Neural cell (in vitro differentiated cells): ENCODE measurements at regions not wholly inside any gene's neighbourhood (a gene's known extent, or its start where the extent isn't known, plus 50 kb on each side); places are given as distances from the start of the nearest gene placed in this dataset.
"Not testable (repeated sequence)": the region's sequence is repeated elsewhere in the genome, so short reads cannot be mapped to it uniquely, and the experiment has no call there.

Source experiments
- H2AFZ ChIP-seq: fragments of 200-600, 300-800 bp; sonication (generic), shearing (Covaris generic); 2 replicates; pipeline ENCODE4 v1.6.0; 2014; ENCODE audit warnings: low read depth, mild to moderate bottlenecking, antibody characterized with exemption, low read length, moderate library complexity
- H3F3A ChIP-seq: fragments of 200-600 bp; shearing (Covaris generic); 2 replicates; pipeline ENCODE4 v1.6.1; 2016; ENCODE audit warnings: mild to moderate bottlenecking, moderate library complexity, mixed read lengths, antibody characterized with exemption, low read length; ENCODE audit not compliant: insufficient read depth, poor library complexity, severe bottlenecking
- H3K27ac ChIP-seq: fragments of 200-600, 300-800 bp; sonication (generic), shearing (Covaris generic); 2 replicates; pipeline ENCODE4 v1.5.1; 2014; ENCODE audit warnings: mild to moderate bottlenecking, low read length, moderate library complexity
- H3K27me3 ChIP-seq: fragments of 300-800, 200-600 bp; sonication (generic), shearing (Covaris generic); 2 replicates; pipeline ENCODE4 v1.6.0; 2014; ENCODE audit warnings: mild to moderate bottlenecking, low read depth, low read length, moderate library complexity; ENCODE audit not compliant: insufficient read depth
- H3K36me3 ChIP-seq: fragments of 300-800, 200-600 bp; sonication (generic), shearing (Covaris generic); 2 replicates; pipeline ENCODE4 v1.5.1; 2014; ENCODE audit warnings: mild to moderate bottlenecking, antibody characterized with exemption, low read length, moderate library complexity; ENCODE audit not compliant: insufficient read depth
- H3K4me2 ChIP-seq: fragments of 300-800, 200-600 bp; sonication (generic), shearing (Covaris generic); 2 replicates; pipeline ENCODE4 v1.6.0; 2014; ENCODE audit warnings: mild to moderate bottlenecking, low read length
- H3K4me3 ChIP-seq: fragments of 300-800, 200-600 bp; sonication (generic), shearing (Covaris generic); 2 replicates; pipeline ENCODE4 v1.5.1; 2014; ENCODE audit warnings: mild to moderate bottlenecking, low read length, moderate library complexity
- H3K79me2 ChIP-seq: fragments of 200-600 bp; shearing (Covaris generic); replicated peaks from 2 replicates; pipeline ENCODE4 v1.6.0; 2014; ENCODE audit warnings: mild to moderate bottlenecking, low read length, moderate library complexity; ENCODE audit not compliant: insufficient read depth
- H3K9ac ChIP-seq: fragments of 300-800, 200-600 bp; sonication (generic), shearing (Covaris generic); 2 replicates; pipeline ENCODE4 v1.6.1; 2016; ENCODE audit warnings: mild to moderate bottlenecking, low read length, mixed read lengths
- H3K9me2 ChIP-seq: fragments of 200-600 bp; shearing (Covaris generic); 2 replicates; pipeline ENCODE4 v1.6.1; 2016; ENCODE audit warnings: mild to moderate bottlenecking, low read length, mixed read lengths; ENCODE audit not compliant: insufficient read depth
- H3K9me3 ChIP-seq: fragments of 200-600, 300-800 bp; sonication (generic), shearing (Covaris generic); 2 replicates; pipeline ENCODE4 v1.6.1; 2016; ENCODE audit warnings: mild to moderate bottlenecking, mixed run types, low read length, moderate library complexity, mixed read lengths
- H4K20me1 ChIP-seq: fragments of 200-600 bp; shearing (Covaris generic); 2 replicates; pipeline ENCODE4 v1.6.1; 2016; ENCODE audit warnings: mild to moderate bottlenecking, mixed run types; ENCODE audit not compliant: insufficient read depth
- CTCF ChIP-seq: fragments of 450-650 bp; IDR thresholded peaks from 2 replicates; pipeline ENCODE4 v1.5.1; 2014; ENCODE audit warnings: antibody characterized with exemption, mild to moderate bottlenecking, moderate library complexity; ENCODE audit not compliant: poor library complexity, severe bottlenecking
- EP300 ChIP-seq: fragments of 450-650 bp; conservative IDR thresholded peaks from 2 replicates; pipeline ENCODE4 v1.6.1; 2014; ENCODE audit warnings: antibody characterized with exemption, mild to moderate bottlenecking, moderate library complexity; ENCODE audit not compliant: poor library complexity, severe bottlenecking
- EZH2 ChIP-seq: fragments of 200-600, 300-800 bp; shearing (Covaris generic), sonication (generic); IDR thresholded peaks from 2 replicates; pipeline ENCODE4 v1.6.1; 2014; ENCODE audit warnings: antibody characterized with exemption, low read length, borderline replicate concordance, mild to moderate bottlenecking; ENCODE audit not compliant: insufficient read depth, poor library complexity, severe bottlenecking
- MXI1 ChIP-seq: fragments of 450-650 bp; conservative IDR thresholded peaks from 2 replicates; pipeline ENCODE4 v1.6.1; 2014; ENCODE audit warnings: antibody characterized with exemption, mild to moderate bottlenecking; ENCODE audit not compliant: poor library complexity, severe bottlenecking
- POLR2AphosphoS5 ChIP-seq: IDR thresholded peaks from 2 replicates; pipeline ENCODE4 v1.6.1; 2012
- RAD21 ChIP-seq: fragments of 450-650 bp; conservative IDR thresholded peaks from 2 replicates; pipeline ENCODE4 v1.6.1; 2014; ENCODE audit warnings: antibody characterized with exemption, mild to moderate bottlenecking, moderate library complexity
- REST ChIP-seq: IDR thresholded peaks from 2 replicates; pipeline ENCODE4 v1.6.1; 2012; ENCODE audit warnings: borderline replicate concordance
- SMC3 ChIP-seq: fragments of 450-650 bp; conservative IDR thresholded peaks from 2 replicates; pipeline ENCODE4 v1.6.1; 2014; ENCODE audit warnings: antibody characterized with exemption, mild to moderate bottlenecking, moderate library complexity; ENCODE audit not compliant: poor library complexity
- TAF1 ChIP-seq: IDR thresholded peaks from 2 replicates; pipeline ENCODE4 v1.6.1; 2012; ENCODE audit warnings: low read depth

- TF ChIP-seq MXI1 (no peak), POLR2AphosphoS5 (no peak), REST (no peak), EP300 (no peak), RAD21 (no peak), TAF1 (no peak), SMC3 (no peak), CTCF (no peak), EZH2 (no peak)
- Histone ChIP-seq H3K27ac (no peak overlapping the region), H2AFZ (no peak overlapping the region), H3F3A (no peaks in the 10 kb centered on the region), H3K79me2 (no peaks in the 10 kb centered on the region), H3K4me3 (no peak overlapping the region), H4K20me1 (no peaks in the 10 kb centered on the region), H3K36me3 (no peaks in the 10 kb centered on the region), H3K27me3 (no peaks in the 10 kb centered on the region), H3K9ac (no peak overlapping the region), H3K9me3 (no peaks in the 10 kb centered on the region), H3K9me2 (no peaks in the 10 kb centered on the region), H3K4me2 (no peak overlapping the region)
Measured at GRCh38 chr4:127528302-127528701, 104.5 kb upstream of the INTU start.

- H2AFZ ChIP-seq, H3K9me3 ChIP-seq: not testable (repeated sequence)
Measured at GRCh38 chr4:127529879-127530278, 102.9 kb upstream of the INTU start.

GRCh38 chr4:127533028-127533700 lies 99.6 kb upstream of the INTU start:
- H2AFZ ChIP-seq, result no peak overlapping the region
- H3K36me3 ChIP-seq, result no peaks in the 10 kb centered on the region
- no peak overlapping the region for H3K4me2 ChIP-seq
- H4K20me1 ChIP-seq, result no peaks in the 10 kb centered on the region
- H3K9me2 ChIP-seq, result no peaks in the 10 kb centered on the region
- TF ChIP-seq RAD21 (no peak), EP300 (no peak), REST (no peak), MXI1 (no peak), POLR2AphosphoS5 (no peak), CTCF (no peak), EZH2 (no peak), TAF1 (no peak), SMC3 (no peak)
- H3K4me3 ChIP-seq, result no peak overlapping the region
- H3K79me2 ChIP-seq, result no peaks in the 10 kb centered on the region
- no peaks in the 10 kb centered on the region for H3K9me3 ChIP-seq
- H3K27me3 ChIP-seq, result no peaks in the 10 kb centered on the region
- H3K27ac ChIP-seq, result no peak overlapping the region
- no peak overlapping the region for H3K9ac ChIP-seq
- no peaks in the 10 kb centered on the region for H3F3A ChIP-seq

More at GRCh38 chr4:127529879-127530278, 102.9 kb upstream of the INTU start:
- H3K9ac ChIP-seq, H3K79me2 ChIP-seq, H4K20me1 ChIP-seq, H3K9me2 ChIP-seq, H3K27ac ChIP-seq, H3K4me2 ChIP-seq, H3K36me3 ChIP-seq, H3F3A ChIP-seq, H3K4me3 ChIP-seq, H3K27me3 ChIP-seq: not testable (repeated sequence)
